Neural crest cell (in vitro differentiated cells): ENCODE measurements at regions not wholly inside any gene's neighbourhood (a gene's known extent, or its start where the extent isn't known, plus 50 kb on each side); places are given as distances from the start of the nearest gene placed in this dataset.
"Not testable (repeated sequence)": the region's sequence is repeated elsewhere in the genome, so short reads cannot be mapped to it uniquely, and the experiment has no call there.

Experiments
- DNase-seq: peaks from one replicate; pipeline ENCODE4 v3.0.0; 2021; ENCODE audit warnings: low read depth, mixed read lengths, low spot score
- H3K27ac Mint-ChIP-seq: one replicate; pipeline ENCODE4 v1.8.0; 2021; ENCODE audit warnings: mild to moderate bottlenecking, mixed read lengths; ENCODE audit not compliant: unreplicated experiment
- H3K27me3 Mint-ChIP-seq: 2 replicates; pipeline ENCODE4 v1.8.0; 2021; ENCODE audit warnings: low read depth, mild to moderate bottlenecking, mixed read lengths
- H3K36me3 Mint-ChIP-seq: 2 replicates; pipeline ENCODE4 v1.8.0; 2021; ENCODE audit warnings: low read depth, mild to moderate bottlenecking, mixed read lengths
- H3K4me1 Mint-ChIP-seq: 2 replicates; pipeline ENCODE4 v1.8.0; 2021; ENCODE audit warnings: mixed read lengths
- H3K4me3 Mint-ChIP-seq: one replicate; pipeline ENCODE4 v1.8.0; 2021; ENCODE audit warnings: mild to moderate bottlenecking, mixed read lengths
- H3K9me3 Mint-ChIP-seq: 2 replicates; pipeline ENCODE4 v1.8.0; 2021; ENCODE audit warnings: mixed read lengths
- CTCF ChIP-seq: fragments of 200-600 bp; sonication (generic); conservative IDR thresholded peaks from 2 replicates; pipeline ENCODE4 v1.5.0; 2021; ENCODE audit warnings: antibody characterized with exemption, mild to moderate bottlenecking

- no peak for TF ChIP-seq CTCF
- Mint-ChIP-seq H3K4me3 (no peak overlapping the region), H3K27ac (no peak overlapping the region), H3K36me3 (no peaks in the 10 kb centered on the region), H3K27me3 (peaks cover 2% of the 10 kb centered on the region), H3K4me1 (no peaks in the 10 kb centered on the region), H3K9me3 (no peaks in the 10 kb centered on the region)
- DNase-seq, result no peak
Observed at GRCh38 chr15:57797568-57798267, 91.2 kb downstream of the POLR2M start.

GRCh38 chr15:57806003-57806402, 99.5 kb downstream of the POLR2M start:
- no peak for DNase-seq
- Mint-ChIP-seq H3K9me3 (peaks cover 2% of the 10 kb centered on the region), H3K4me3 (no peak overlapping the region), H3K4me1 (no peaks in the 10 kb centered on the region), H3K36me3 (no peaks in the 10 kb centered on the region), H3K27ac (no peak overlapping the region), H3K27me3 (no peaks in the 10 kb centered on the region)
- no peak for TF ChIP-seq CTCF

DNA sequence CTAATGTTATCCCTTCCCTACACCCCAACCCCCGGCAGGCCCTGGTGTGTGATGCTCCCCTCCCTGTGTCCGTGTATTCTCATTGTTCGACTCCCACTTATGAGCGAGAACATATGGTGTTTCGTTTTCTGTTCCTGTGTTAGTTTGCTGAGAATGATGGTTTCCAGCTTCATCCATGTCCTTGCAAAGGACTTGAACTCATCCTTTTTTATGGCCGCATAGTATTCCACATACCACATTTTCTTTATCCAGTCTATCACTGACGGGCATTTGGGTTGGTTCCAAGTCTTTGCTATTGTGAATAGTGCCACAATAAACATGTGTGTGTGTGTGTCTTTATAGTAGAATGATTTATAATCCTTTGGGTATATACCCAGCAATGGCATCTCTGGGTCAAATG, 102.8 kb downstream of the POLR2M start:
- H3K4me1 Mint-ChIP-seq, result not testable (repeated sequence)

GRCh38 chr15:57816599-57816998, 110.1 kb downstream of the POLR2M start:
- Mint-ChIP-seq H3K36me3 (no peaks in the 10 kb centered on the region), H3K27me3 (peaks cover 4% of the 10 kb centered on the region), H3K4me1 (no peaks in the 10 kb centered on the region), H3K4me3 (no peak overlapping the region), H3K9me3 (peaks cover 7% of the 10 kb centered on the region), H3K27ac (no peak overlapping the region)
- DNase-seq, result no peak
- TF ChIP-seq CTCF, result no peak

More for the DNA sequence above, 102.8 kb downstream of the POLR2M start:
- not testable (repeated sequence) for H3K9me3 Mint-ChIP-seq, H3K27me3 Mint-ChIP-seq, H3K4me3 Mint-ChIP-seq, H3K27ac Mint-ChIP-seq, H3K36me3 Mint-ChIP-seq, DNase-seq

- DNase-seq, result no peak
- Mint-ChIP-seq H3K4me1 (no peaks in the 10 kb centered on the region), H3K27ac (no peak overlapping the region), H3K27me3 (no peaks in the 10 kb centered on the region), H3K9me3 (peaks cover 7% of the 10 kb centered on the region), H3K36me3 (no peaks in the 10 kb centered on the region), H3K4me3 (no peak overlapping the region)
- TF ChIP-seq CTCF, result no peak
Observed at GRCh38 chr15:57819646-57820045, 113.1 kb downstream of the POLR2M start.

DNA sequence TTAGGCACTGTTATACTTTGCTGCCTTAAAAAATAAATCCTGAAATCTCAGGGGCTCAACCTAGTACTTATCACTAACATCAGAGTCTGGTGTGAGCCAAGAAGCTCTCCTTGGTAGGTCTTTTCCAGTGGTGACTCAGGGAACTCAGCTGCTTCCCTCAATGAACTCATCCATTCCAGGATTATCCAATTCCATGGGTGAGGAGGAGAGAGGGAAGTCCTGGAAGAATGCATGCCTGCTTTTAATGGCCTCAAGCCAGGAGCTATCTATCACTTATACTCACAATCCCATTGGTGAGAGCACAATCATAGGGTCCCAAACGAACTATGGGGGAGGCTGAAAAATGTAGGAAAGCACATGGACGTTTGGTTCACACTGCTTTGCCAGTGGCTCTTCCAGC, 113.6 kb downstream of the POLR2M start:
- Mint-ChIP-seq H3K27me3 (no peaks in the 10 kb centered on the region), H3K36me3 (no peaks in the 10 kb centered on the region), H3K27ac (no peak overlapping the region), H3K4me3 (no peak overlapping the region), H3K9me3 (peaks cover 7% of the 10 kb centered on the region), H3K4me1 (no peaks in the 10 kb centered on the region)
- no peak for DNase-seq
- no peak for TF ChIP-seq CTCF
